NCI-H1105 treated with DMSO at 0.1 percent for 48 hours (cell line): ENCODE measurements at regions not wholly inside any gene's neighbourhood (a gene's known extent, or its start where the extent isn't known, plus 50 kb on each side); places are given as distances from the start of the nearest gene placed in this dataset.

Source experiments
- DNase-seq: peaks from one replicate; lab custom pipeline; 2025; lab: John Stamatoyannopoulos, UW

DNA sequence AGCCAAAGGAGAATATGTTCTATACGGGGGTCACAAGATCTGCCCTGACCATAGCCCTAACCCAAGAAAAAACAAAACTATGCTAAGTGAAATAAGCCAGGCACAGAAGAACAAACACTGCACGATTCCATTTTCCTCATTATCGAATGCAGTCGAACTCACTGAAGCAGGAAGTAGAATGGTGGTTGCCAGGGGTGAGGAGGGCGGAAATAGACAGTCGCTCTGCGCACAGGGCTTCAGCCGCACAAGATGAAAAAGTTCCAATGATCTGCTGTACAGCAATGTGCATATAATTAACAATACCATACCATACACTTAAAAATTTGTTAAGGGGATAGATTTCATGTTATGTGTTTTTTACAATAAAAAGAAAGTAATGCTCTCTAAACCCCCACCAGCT, 257.7 kb downstream of the TXNL1 start:
- DNase-seq = no peak

GRCh38 chr18:56379256-56379655, 259.1 kb downstream of the TXNL1 start:
- no peak for DNase-seq

DNA sequence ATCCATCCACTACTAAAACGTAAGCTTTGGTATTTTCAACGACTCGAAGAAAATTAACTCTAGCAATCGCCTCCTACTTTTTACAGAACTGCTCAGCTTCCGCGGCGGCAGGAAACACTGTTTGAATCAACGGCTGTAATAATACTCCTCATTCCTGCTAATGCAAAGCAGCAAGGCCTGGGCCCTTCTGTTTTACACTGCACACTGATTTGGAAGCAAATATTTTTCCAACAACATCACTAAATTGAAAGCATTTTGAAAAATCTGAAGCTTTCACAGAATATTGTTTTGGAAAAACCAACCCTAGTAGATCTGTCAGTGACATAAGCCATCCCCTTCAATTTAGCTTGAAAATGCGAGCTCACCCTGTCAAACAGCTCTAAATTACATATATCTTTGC, 261.2 kb downstream of the TXNL1 start:
- DNase-seq = no peak

GRCh38 chr18:56374007-56374655, 264.3 kb downstream of the TXNL1 start:
- no peak for DNase-seq

DNA sequence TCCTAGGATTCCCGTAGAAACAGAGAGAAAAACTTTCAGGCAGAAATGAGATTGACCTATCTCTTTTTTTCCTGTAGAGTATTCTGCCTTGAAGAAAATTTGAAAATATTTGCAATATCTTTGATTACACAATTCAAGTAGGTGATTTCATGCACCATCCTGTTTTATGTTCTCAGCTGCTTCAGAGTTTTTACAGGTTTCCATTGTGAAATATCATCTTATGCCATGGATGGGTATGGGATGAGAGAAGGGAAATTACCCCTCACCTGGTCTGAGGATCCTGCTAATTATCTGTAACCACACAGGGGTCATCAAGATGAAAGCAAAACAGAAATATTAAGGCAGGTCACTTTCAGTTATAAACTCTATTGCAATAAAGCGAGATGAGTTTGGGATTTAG, 264.8 kb downstream of the TXNL1 start:
- no peak for DNase-seq

- DNase-seq = no peak
Measured at GRCh38 chr18:56368066-56368465, 270.3 kb downstream of the TXNL1 start.

DNA sequence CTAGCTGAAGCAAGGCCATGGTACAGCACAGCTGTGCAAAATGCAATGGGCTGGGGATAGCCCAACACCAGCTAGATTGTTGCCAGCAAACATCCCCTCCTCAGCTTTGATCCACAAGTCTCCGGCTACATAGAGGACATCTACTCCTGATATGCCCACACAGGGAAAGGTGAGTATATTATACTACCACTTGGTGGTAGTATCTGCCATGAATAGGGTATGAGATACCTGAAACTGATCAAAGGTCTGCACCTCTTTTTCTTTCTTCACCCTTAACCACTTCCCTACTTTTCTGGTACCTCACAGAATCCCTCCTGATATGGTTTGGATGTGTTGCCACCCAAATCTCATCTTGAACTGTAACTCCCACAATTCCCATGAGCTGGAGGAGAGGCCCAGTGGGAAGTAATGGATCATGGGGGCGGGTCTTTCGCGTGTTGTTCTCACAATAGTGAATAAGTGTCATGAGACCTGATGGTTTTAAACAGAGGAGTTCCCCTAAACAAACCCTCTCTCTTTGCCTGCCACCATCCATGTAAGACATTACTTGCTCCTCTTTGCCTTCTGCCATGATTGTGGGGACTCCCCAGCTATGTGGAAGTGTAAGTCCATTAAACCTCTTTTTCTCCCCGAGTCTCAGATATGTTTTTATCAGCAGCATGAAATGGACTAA, 279.6 kb downstream of the TXNL1 start:
- peak; percentile 14 for DNase-seq

- DNase-seq = no peak
Measured at GRCh38 chr18:56353663-56354260, 284.6 kb downstream of the TXNL1 start.

GRCh38 chr18:56351911-56352500, 286.4 kb downstream of the TXNL1 start:
- DNase-seq = no peak

DNA sequence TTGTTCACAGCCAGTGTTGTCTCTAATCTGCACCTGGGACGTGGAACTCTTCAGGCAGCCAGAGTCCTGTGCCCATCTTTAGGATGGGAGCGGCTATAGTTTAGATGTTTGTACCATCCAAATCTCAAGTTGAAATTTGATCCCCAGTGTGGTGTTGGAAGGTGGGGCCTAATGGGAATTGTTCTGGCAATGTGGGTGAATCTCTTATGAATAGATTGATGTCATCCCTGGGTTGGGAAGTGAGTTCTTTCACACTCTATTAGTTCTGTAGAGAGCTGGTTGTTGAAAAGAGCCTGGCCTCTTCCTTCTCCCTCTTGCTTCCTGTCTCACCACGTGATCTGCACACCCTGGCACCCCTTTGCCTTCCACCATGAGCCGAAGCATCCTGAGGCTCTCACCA, 300.9 kb downstream of the TXNL1 start:
- DNase-seq = no peak

DNA sequence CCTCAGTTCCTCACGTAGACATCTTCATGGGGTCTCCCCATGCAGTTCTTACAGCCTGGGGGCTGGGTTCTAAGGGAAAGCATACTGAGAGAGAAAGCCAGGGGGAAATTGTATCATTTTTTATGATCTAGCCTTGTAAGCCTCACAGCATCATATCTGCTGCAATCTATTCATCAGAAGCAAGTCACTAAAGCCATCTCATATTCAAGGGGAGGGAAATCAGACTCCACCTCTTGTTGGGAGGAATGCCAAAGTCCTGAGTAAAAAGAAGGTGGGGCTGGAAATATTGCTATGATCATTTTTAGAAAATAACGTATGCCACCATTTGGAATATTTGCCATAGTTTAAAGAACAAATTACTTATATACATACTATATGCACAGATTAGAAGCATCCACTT, 304.6 kb downstream of the TXNL1 start:
- no peak for DNase-seq

- no peak for DNase-seq
Measured at GRCh38 chr18:56333146-56333545, 305.2 kb downstream of the TXNL1 start.

GRCh38 chr18:56332371-56332770, 306.0 kb downstream of the TXNL1 start:
- DNase-seq = no peak

DNA sequence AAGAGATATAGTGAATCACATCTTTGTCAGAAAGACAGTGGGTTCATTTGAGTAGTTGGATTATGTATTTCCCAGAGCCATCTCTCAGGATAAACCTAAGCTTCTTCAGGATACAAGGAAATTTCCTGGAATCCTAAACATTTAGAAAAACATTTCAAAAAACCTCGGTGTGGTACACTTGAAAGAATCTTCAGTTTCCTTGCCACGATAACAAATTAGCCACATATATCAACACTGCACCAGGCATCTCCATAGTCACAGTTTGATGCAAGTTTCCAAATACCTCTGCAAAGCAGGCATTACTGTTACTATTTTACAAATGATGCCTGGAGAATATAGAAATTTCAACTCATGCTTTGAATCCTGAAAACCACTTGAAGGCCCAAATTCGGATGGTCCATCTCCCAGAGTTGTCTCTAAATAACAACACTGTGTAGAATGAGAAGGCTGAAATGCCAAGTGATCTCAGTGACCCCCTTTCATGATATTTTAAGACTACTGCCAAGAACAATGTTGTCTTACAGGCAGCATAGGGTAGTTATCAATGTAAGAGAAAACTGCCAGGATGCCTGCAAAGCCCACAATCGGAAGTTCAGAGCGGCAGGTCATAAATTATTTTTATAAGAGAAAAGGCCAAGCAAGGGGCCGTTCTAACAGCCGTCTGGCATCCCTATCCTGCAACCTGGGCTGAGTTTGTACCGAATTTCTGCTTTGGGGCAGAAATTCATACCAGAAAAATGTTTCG, 307.9 kb downstream of the TXNL1 start:
- no peak for DNase-seq

DNA sequence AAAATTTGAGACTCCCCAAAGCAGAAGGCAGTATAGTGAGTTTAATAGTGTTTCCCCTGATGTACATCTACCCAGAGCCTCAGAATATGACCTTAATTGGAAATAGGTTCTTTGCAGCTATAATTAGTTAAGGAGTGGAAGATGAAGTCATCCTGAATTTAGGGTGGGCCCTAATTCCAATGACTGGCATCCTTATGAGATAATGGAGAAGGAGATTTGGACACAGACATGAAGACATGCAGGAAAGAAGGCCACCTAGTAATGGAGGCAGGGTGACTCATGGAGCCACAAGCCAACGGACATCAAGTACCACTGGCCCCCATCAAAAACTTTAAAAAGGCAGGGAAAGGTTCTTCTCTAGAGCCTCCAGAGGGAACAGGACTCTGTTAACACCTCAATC, 308.9 kb downstream of the TXNL1 start:
- no peak for DNase-seq

DNA sequence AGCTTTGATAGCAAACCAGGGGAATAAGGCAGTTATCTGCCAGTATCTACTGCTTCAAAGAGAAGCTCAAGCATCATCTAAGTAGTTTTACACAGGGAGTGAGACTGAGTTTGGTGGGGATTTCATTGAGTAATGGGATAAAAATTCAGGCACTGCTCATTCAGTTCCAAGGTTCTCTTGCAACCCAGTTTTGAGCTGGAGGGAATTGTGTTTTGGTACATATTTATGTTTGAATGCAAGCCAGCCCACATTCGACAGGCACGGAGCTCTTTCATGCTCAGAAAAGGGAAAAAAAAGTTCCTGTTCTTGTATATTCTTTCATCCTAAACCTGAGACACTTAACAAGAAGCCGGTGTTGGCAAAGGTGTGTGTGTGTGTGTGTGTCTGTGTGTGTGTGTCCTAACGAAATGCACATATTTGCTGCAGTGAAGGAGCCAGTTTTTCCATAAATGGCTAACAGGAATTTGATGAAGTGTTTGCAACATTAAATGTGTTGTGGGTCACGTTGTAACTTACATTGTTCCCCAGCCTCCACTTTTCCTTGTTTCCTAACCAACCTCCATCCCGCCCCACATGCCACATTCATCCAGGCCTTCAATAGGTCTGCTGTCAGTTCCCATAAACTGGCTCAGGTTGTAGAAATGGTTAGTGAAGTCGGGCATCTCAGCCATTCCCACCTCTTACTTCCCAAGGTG, 311.1 kb downstream of the TXNL1 start:
- no peak for DNase-seq

DNA sequence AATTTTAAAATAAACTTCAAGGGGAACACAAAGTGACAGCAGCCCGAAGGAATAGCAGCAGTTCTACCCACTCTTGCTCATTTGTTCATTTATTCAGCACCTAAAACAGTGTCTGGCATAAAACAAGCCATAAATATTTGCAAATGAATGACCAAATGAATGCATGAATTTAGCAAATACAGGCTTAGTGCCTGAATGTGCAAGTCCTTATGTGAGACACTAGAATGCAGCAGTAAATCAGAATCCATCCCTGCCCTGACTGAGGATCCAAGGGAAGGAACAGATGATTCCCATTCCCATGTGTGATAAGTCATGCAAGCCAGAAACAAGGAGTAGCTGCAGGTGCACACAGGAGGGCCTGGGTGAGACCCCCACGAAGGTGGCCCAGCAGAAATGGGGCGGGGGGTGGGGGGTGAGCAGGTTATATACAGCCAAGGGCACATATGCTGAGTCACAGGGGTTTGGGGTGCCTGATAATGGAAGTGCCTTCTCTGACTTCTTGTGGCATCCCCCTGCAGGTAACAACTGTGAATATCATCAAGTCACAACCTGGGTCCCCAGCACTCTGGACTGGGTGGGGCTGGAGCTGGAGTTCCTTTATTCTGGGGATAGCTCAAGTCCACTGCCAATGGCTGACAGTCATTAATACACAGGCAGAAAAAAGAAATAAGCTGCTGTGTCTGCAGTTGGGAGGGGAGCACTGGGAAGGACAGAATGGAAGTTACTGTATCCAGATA, 311.9 kb downstream of the TXNL1 start:
- DNase-seq = no peak

GRCh38 chr18:56323673-56324072, 314.7 kb downstream of the TXNL1 start:
- DNase-seq = no peak

DNA sequence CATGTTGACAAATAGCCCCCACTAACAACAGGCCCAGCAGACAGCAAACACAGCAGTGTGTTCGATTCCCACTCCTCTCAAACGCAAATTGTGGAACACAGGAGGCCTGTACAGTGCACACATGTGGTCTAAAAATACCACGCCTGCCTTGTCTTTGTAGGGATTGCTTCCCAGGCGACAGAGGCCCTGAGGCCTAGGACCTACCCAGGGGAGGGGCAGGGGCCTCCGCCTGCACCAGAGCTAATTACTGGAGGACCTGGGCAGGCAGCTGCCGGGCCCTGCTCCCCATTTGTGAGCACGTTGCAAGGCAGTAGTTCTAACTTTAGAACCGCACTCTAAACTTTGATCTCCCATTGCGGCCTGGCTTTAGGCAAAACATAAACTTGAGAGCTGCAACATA, 316.0 kb downstream of the TXNL1 start:
- no peak for DNase-seq

GRCh38 chr18:56321470-56321869, 316.9 kb downstream of the TXNL1 start:
- no peak for DNase-seq

DNA sequence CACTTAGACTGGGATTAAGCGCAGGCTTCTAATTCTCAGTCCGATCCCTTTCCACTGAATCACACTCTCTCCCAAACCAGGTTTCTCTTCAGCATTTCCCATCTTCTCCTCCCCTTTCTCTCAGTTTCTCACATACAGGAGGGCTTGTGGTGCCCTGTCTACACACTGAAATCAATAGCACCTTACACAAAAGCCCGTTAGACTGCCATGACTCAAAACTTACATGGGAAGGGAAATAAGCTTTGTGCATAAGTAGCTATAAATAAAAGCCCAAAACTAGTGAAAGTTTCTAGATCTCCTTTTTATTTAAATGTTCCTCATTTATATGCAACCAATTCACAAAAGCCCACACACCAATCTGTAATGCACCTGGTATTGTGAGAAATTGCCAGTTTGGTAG, 318.4 kb downstream of the TXNL1 start:
- DNase-seq = no peak
